ENCODE measurements at regions not wholly inside any gene's neighbourhood (a gene's known extent, or its start where the extent isn't known, plus 50 kb on each side); places are given as distances from the start of the nearest gene placed in this dataset.

GRCh38 chr14:53273671-53274072 is 120.5 kb upstream of the DDHD1 start:
- DNase-seq (ENCODE audit: low read depth in 1 of 2, low spot score in 1 of 2) = peak in 1 of 2 experiments; percentile 48
- Histone ChIP-seq H3K27ac (replicated peaks) (no peak overlapping the region), H3K4me3 (replicated peaks; ENCODE audit: insufficient read depth, low read length) (no peak overlapping the region), H3K27me3 (ENCODE audit: insufficient read depth, poor library complexity, severe bottlenecking) (no peaks in the 10 kb centered on the region)
- no peak for TF ChIP-seq GABPA (IDR thresholded peaks at IDR 0.05; ENCODE audit: low read depth)
- no peak for TF ChIP-seq SPI1 (IDR thresholded peaks at IDR 0.05; ENCODE audit: borderline replicate concordance, low read depth)
- no peak for TF ChIP-seq CTCF (IDR thresholded peaks at IDR 0.05; ENCODE audit: insufficient read depth, low read length)
- 0 out of 2 replicates have a peak, but pooled peaks have one; percentile 28 for TF ChIP-seq POLR2AphosphoS5 (IDR thresholded peaks at IDR 0.05; ENCODE audit: low read depth)
- TF ChIP-seq REST (IDR thresholded peaks at IDR 0.05; ENCODE audit: insufficient replicate concordance, low read depth) = no peak

GRCh38 chr14:53265025-53265424 is 111.9 kb upstream of the DDHD1 start:
- Histone ChIP-seq H3K27ac (replicated peaks) (no peak overlapping the region), H3K4me3 (replicated peaks; ENCODE audit: insufficient read depth, low read length) (no peak overlapping the region), H3K27me3 (ENCODE audit: insufficient read depth, poor library complexity, severe bottlenecking) (no peaks in the 10 kb centered on the region)
- no peak for DNase-seq (ENCODE audit: low read depth in 1 of 2, low spot score in 1 of 2)
- TF ChIP-seq REST (IDR thresholded peaks at IDR 0.05; ENCODE audit: insufficient replicate concordance, low read depth) = no peak
- TF ChIP-seq CTCF (IDR thresholded peaks at IDR 0.05; ENCODE audit: insufficient read depth, low read length) = no peak
- no peak for TF ChIP-seq GABPA (IDR thresholded peaks at IDR 0.05; ENCODE audit: low read depth)
- TF ChIP-seq POLR2AphosphoS5 (IDR thresholded peaks at IDR 0.05; ENCODE audit: low read depth) = no peak
- TF ChIP-seq SPI1 (IDR thresholded peaks at IDR 0.05; ENCODE audit: borderline replicate concordance, low read depth) = no peak

GRCh38 chr14:53260928-53261327 is 107.8 kb upstream of the DDHD1 start:
- Histone ChIP-seq H3K4me3 (replicated peaks; ENCODE audit: insufficient read depth, low read length) (no peak overlapping the region), H3K27ac (replicated peaks) (no peak overlapping the region), H3K27me3 (ENCODE audit: insufficient read depth, poor library complexity, severe bottlenecking) (no peaks in the 10 kb centered on the region)
- TF ChIP-seq POLR2AphosphoS5 (IDR thresholded peaks at IDR 0.05; ENCODE audit: low read depth) = no peak
- TF ChIP-seq REST (IDR thresholded peaks at IDR 0.05; ENCODE audit: insufficient replicate concordance, low read depth) = no peak
- TF ChIP-seq SPI1 (IDR thresholded peaks at IDR 0.05; ENCODE audit: borderline replicate concordance, low read depth) = no peak
- no peak for TF ChIP-seq CTCF (IDR thresholded peaks at IDR 0.05; ENCODE audit: insufficient read depth, low read length)
- TF ChIP-seq GABPA (IDR thresholded peaks at IDR 0.05; ENCODE audit: low read depth) = no peak
- DNase-seq (ENCODE audit: low read depth in 1 of 2, low spot score in 1 of 2) = no peak

Measured in HL-60 (cell line).